Keratinocyte (primary cell): ENCODE measurements at regions not wholly inside any gene's neighbourhood (a gene's known extent, or its start where the extent isn't known, plus 50 kb on each side); places are given as distances from the start of the nearest gene placed in this dataset.

Source experiments
- DNase-seq: peaks from one replicate; pipeline ENCODE4 v3.0.0-alpha.2; 2011; ENCODE audit warnings: low read depth, missing footprints, low spot score
- FAIRE-seq: peaks from 2 replicates; lab custom pipeline; 2011; peaks lifted over from hg19 to GRCh38; lab: Jason Lieb, UNC
- H2AFZ ChIP-seq: 2 replicates; pipeline ENCODE4 v1.6.0; 2012; ENCODE audit warnings: low read length, control low read depth, inconsistent platforms; ENCODE audit not compliant: control insufficient read depth
- H3K27ac ChIP-seq: 2 replicates; pipeline ENCODE4 v1.5.1; 2011; ENCODE audit warnings: low read length; ENCODE audit not compliant: control insufficient read depth, insufficient read depth
- H3K27me3 ChIP-seq: 3 replicates; pipeline ENCODE4 v1.6.0; 2011; ENCODE audit warnings: low read length; ENCODE audit not compliant: control insufficient read depth, insufficient read depth; ENCODE audit errors: extremely low read depth
- H3K36me3 ChIP-seq, 2 experiments: 2 replicates in 1 of 2; 3 replicates in 1 of 2; pipeline ENCODE4 v1.5.1; 2011; ENCODE audit warnings: low read length in 2 of 2, mild to moderate bottlenecking in 1 of 2; ENCODE audit not compliant: control insufficient read depth in 2 of 2, insufficient read depth in 2 of 2; ENCODE audit errors: extremely low read depth in 1 of 2
- H3K4me1 ChIP-seq: 3 replicates; pipeline ENCODE4 v1.5.1; 2011; ENCODE audit warnings: low read length; ENCODE audit not compliant: control insufficient read depth, insufficient read depth; ENCODE audit errors: extremely low read depth
- H3K4me2 ChIP-seq: 3 replicates; pipeline ENCODE4 v1.6.0; 2011; ENCODE audit warnings: low read depth, low read length; ENCODE audit not compliant: control insufficient read depth, insufficient read depth; ENCODE audit errors: extremely low read depth
- H3K4me3 ChIP-seq, 3 experiments: fragments of 200-600 bp in 1 of 3; sonication (generic) in 1 of 3; 2 replicates in 2 of 3; 3 replicates in 1 of 3; pipeline ENCODE4 v1.5.1; 2011 to 2016; ENCODE audit warnings: low read length in 3 of 3, mild to moderate bottlenecking in 3 of 3, control low read depth in 2 of 3, inconsistent platforms in 1 of 3, low read depth in 1 of 3, mixed read lengths in 1 of 3, mixed run types in 1 of 3, moderate library complexity in 1 of 3; ENCODE audit not compliant: control insufficient read depth in 2 of 3, insufficient read depth in 2 of 3; ENCODE audit errors: extremely low read depth in 1 of 3
- H3K79me2 ChIP-seq: 2 replicates; pipeline ENCODE4 v1.6.0; 2012; ENCODE audit warnings: low read length; ENCODE audit not compliant: control insufficient read depth, insufficient read depth
- H3K9ac ChIP-seq: 3 replicates; pipeline ENCODE4 v1.6.0; 2011; ENCODE audit warnings: low read length; ENCODE audit not compliant: control insufficient read depth, insufficient read depth; ENCODE audit errors: extremely low read depth
- H3K9me1 ChIP-seq: 3 replicates; pipeline ENCODE4 v1.6.0; 2011; ENCODE audit warnings: low read length; ENCODE audit not compliant: control insufficient read depth, insufficient read depth; ENCODE audit errors: extremely low read depth
- H3K9me3 ChIP-seq: 2 replicates; pipeline ENCODE4 v1.5.1; 2012; ENCODE audit warnings: low read depth, low read length; ENCODE audit not compliant: control insufficient read depth
- H4K20me1 ChIP-seq: 3 replicates; pipeline ENCODE4 v1.6.0; 2011; ENCODE audit warnings: low read length; ENCODE audit not compliant: control insufficient read depth, insufficient read depth; ENCODE audit errors: extremely low read depth
- CTCF ChIP-seq, 3 experiments: IDR thresholded peaks in 1 of 3; conservative IDR thresholded peaks in 1 of 3; optimal IDR thresholded peaks in 1 of 3; 2 replicates in 2 of 3; 3 replicates in 1 of 3; pipeline versions ENCODE3 to v1.5.1; 2011; ENCODE audit warnings: low read length in 3 of 3, mild to moderate bottlenecking in 3 of 3, moderate library complexity in 2 of 3, control low read depth in 1 of 3, inconsistent platforms in 1 of 3; ENCODE audit not compliant: insufficient read depth in 2 of 3; ENCODE audit errors: extremely low read depth in 1 of 3
- EZH2 ChIP-seq: IDR thresholded peaks from one replicate; pipeline ENCODE4 v1.6.1; 2012; ENCODE audit warnings: inconsistent platforms, mild to moderate bottlenecking, low read length, moderate library complexity
- dilution Hi-C: fragments of 300-500 bp; cut with MboI; formaldehyde crosslinking; loops from one replicate; pipeline ENCODE4 v1.7.0; 2020; ENCODE audit warnings: low sequenced_read_pairs; ENCODE audit not compliant: extremely low pct_ligation_motif_present

GRCh38 chr6:154933181-154933827, 61.8 kb upstream of the TIAM2 start:
- no peak overlapping the region for H3K4me2 ChIP-seq
- no peaks in the 10 kb centered on the region for H3K9me3 ChIP-seq
- H3K27ac ChIP-seq = no peak overlapping the region
- H3K36me3 ChIP-seq = no peaks in the 10 kb centered on the region
- peaks cover 13% of the 10 kb centered on the region for H3K4me1 ChIP-seq
- no peak overlapping the region for H3K4me3 ChIP-seq
- H3K9me1 ChIP-seq = no peaks in the 10 kb centered on the region
- FAIRE-seq = no peak
- TF ChIP-seq EZH2 (no peak), CTCF (optimal IDR thresholded peaks at IDR 0.05 in 1 of 3, IDR thresholded peaks at IDR 0.05 in 1 of 3, conservative IDR thresholded peaks at IDR 0.05 in 1 of 3; ENCODE audit: extremely low read depth in 1 of 3, insufficient read depth in 2 of 3, low read length in 3 of 3) (no peak)
- no peaks in the 10 kb centered on the region for H3K27me3 ChIP-seq
- no peak overlapping the region for H3K9ac ChIP-seq
- DNase-seq = no peak
- dilution Hi-C loops = loop anchor here (25.0 kb wide), 1 partner anchor 204 kb away; no protein-coding TSS in a partner anchor
- no peaks in the 10 kb centered on the region for H3K79me2 ChIP-seq
- no peak overlapping the region for H2AFZ ChIP-seq
- no peaks in the 10 kb centered on the region for H4K20me1 ChIP-seq

- no peaks in the 10 kb centered on the region for H3K36me3 ChIP-seq
- H3K4me1 ChIP-seq = peaks cover 5% of the 10 kb centered on the region
- peak overlapping the region; percentile 23 for H2AFZ ChIP-seq
- no peaks in the 10 kb centered on the region for H3K9me1 ChIP-seq
- dilution Hi-C loops = loop anchor here (25.0 kb wide), 1 partner anchor 200 kb away; no protein-coding TSS in a partner anchor
- H3K4me2 ChIP-seq = peak overlapping the region; percentile 10
- peak in 1 of 3 experiments; percentile 7 for TF ChIP-seq CTCF (optimal IDR thresholded peaks at IDR 0.05 in 1 of 3, IDR thresholded peaks at IDR 0.05 in 1 of 3, conservative IDR thresholded peaks at IDR 0.05 in 1 of 3; ENCODE audit: extremely low read depth in 1 of 3, insufficient read depth in 2 of 3, low read length in 3 of 3)
- TF ChIP-seq EZH2 = no peak
- H3K9me3 ChIP-seq = no peaks in the 10 kb centered on the region
- H3K27ac ChIP-seq = no peak overlapping the region
- no peaks in the 10 kb centered on the region for H3K27me3 ChIP-seq
- H3K79me2 ChIP-seq = no peaks in the 10 kb centered on the region
- no peaks in the 10 kb centered on the region for H4K20me1 ChIP-seq
- no peak for FAIRE-seq
- H3K4me3 ChIP-seq = no peak overlapping the region
- H3K9ac ChIP-seq = no peak overlapping the region
- no peak for DNase-seq
Measured at GRCh38 chr6:154937306-154938220, 57.6 kb upstream of the TIAM2 start.
